DMS114 treated with DMSO at 0.1 percent for 48 hours (cell line): ENCODE measurements at regions not wholly inside any gene's neighbourhood (a gene's known extent, or its start where the extent isn't known, plus 50 kb on each side); places are given as distances from the start of the nearest gene placed in this dataset.
"Not testable (repeated sequence)": the region's sequence is repeated elsewhere in the genome, so short reads cannot be mapped to it uniquely, and the experiment has no call there.

Source experiments
- DNase-seq: peaks from one replicate; lab custom pipeline; 2025; ENCODE audit not compliant: unreplicated experiment; lab: John Stamatoyannopoulos, UW

- DNase-seq, result not testable (repeated sequence)
Measured at GRCh38 chr16:76716251-76716650, 439.1 kb downstream of the CNTNAP4 start.

- no peak for DNase-seq
Measured at GRCh38 chr16:76724181-76724580, 447.0 kb downstream of the CNTNAP4 start.

GRCh38 chr16:76729525-76729924, 452.3 kb downstream of the CNTNAP4 start:
- no peak for DNase-seq

DNA sequence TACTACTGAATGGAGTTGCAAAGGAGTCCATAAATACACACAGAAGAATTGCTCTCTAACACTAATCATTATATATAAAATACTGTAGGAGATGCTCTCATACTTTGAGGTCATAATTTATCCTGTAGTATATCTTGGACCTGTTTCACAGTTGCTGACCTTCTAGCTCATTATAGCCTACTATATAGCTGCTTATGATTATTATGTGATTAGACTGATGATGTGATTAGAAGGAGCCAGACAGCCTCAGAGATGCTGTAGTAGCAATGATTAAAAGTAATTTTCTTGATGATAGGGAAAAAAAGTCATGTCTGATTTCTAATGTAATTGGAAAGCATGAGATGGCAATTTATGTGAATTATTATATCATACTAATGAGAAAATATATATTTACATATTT, 455.7 kb downstream of the CNTNAP4 start:
- no peak for DNase-seq

DNA sequence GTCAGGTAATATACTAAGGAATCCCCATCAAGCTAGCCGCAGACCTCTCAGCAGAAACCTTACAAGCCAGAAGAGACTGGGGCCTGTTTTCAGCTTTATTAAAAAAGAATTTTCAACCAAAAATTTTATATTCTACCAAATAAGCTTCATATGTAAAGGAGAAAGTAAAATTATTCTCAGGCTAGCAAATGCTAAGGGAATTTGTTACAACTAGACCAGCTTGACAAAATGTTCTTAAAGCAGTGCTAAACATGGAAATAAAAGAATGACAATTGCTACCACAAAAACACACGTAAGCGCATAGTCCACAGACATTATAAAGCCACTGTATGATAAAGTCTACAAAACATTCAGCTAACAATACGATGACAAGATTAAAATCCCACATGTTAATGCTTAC, 449.4 kb upstream of the MON1B start:
- no peak for DNase-seq

DNA sequence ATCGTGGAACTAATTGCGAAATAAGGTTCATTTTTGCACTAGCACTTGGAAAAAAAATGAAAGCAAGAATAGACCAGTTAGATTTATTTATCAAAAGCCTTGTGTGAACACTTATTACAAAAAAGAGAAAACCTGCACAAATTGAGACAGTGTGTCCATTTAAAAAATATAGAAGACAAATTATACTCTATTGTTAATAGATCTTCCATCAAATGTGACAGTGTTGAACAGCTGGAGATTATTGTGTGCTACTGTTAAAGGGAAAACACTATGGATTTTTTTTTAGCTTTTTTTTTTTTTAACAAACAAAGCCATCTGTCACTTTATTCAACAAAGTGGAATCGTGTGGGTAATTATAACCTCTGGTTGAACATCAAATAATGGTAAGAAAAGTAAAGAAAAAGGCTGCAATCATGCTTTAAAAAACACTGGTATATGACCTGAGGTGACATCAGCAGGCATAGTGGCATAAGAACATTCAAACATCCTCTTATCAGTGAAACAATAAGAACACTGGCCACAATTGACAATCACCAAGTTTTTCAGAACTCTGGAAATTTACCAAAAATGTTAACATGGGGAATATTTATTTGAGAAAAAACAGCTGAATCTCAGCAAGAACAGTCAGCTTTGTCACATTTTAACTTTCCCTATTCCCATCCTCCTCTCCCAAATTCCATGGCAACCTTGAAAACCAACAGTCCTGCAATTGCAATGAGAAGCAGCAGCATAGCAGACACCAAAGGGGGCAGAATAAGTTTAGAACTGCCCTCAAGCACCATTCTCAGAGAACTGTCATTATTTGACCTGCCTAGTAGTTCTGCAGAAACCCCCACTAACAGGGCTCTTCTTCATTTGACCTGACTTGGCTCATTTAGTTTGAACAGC, 442.3 kb upstream of the MON1B start:
- DNase-seq, result no peak

- DNase-seq, result no peak
Measured at GRCh38 chr16:76749780-76750375, 441.1 kb upstream of the MON1B start.

DNA sequence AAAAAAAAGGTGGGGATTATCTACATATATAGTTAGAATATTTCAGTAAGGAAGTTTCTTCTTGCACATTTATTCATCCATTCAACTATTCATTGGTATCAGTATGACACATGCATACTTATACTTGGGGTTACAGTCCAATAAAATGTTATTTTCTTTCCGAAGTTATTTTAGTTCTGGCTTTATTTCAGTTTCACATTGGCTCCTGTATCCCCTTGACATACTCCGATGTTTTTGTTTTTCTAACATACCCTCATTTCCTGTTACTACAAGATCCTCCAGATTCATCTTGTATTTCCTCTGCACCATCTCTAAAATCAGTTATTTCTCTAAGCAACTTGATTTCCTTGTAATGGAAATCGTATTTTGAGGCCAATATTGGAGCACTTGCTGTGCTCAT, 435.5 kb upstream of the MON1B start:
- no peak for DNase-seq

GRCh38 chr16:76756423-76756822, 434.6 kb upstream of the MON1B start:
- DNase-seq, result no peak

DNA sequence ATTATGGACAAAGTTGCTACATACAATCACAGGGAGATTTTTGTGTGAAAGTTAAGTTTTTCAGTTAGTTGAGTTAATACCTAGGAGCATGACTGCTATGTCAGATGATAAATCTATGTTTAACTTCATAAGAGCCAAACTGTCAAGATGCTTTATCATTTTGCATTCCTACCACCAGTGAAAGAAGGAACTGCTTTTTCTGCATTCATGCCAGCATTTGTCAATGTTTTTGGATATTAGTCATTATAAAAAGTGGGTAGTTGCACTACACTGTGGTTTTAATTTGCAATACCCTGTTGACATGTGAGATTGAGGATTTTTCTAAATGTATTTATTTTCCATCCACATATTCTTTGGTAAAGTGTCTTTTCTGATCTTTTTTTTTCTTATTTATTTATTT, 434.0 kb upstream of the MON1B start:
- DNase-seq, result no peak

GRCh38 chr16:76766538-76766937, 424.5 kb upstream of the MON1B start:
- DNase-seq, result no peak

- no peak for DNase-seq
Measured at GRCh38 chr16:76768316-76768715, 422.7 kb upstream of the MON1B start.

DNA sequence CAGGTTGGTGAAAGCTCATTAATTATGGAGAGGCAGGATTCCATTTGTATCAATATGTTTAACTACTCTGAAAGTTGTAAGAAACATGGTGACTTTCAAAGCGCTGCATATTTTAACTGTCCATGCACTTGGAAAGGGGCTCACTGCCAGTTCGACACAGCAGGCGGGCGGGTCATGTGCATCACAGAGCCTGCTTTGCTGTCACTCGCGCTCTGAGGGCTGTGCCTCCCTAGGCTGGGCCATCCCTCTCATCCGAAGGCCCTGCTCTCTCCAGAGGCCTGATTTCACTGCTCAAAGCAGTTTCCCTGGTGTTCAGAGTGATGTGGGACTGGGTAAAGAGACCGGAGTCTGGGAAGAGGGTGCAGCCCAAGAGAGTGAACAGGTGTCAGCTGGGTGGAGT, 422.0 kb upstream of the MON1B start:
- DNase-seq, result no peak

DNA sequence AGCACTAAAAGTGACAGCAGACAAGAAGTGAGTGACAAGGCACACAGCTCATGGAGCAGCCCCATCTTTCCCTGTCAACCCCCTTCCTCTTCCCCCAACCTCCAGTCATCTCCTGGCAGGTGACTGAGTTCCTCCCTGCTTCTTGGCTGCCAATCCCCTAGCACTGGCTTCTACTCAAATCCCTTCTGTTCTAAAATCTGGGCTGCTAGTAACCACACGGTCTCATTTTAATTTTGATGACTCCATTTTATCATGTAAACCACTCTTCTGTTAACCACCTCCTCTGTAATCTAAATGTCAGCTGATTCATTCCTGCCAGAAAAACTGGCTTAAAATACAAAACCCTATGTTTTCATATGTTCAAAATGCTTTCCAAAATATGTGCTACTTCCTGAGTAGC, 419.8 kb upstream of the MON1B start:
- DNase-seq, result no peak

DNA sequence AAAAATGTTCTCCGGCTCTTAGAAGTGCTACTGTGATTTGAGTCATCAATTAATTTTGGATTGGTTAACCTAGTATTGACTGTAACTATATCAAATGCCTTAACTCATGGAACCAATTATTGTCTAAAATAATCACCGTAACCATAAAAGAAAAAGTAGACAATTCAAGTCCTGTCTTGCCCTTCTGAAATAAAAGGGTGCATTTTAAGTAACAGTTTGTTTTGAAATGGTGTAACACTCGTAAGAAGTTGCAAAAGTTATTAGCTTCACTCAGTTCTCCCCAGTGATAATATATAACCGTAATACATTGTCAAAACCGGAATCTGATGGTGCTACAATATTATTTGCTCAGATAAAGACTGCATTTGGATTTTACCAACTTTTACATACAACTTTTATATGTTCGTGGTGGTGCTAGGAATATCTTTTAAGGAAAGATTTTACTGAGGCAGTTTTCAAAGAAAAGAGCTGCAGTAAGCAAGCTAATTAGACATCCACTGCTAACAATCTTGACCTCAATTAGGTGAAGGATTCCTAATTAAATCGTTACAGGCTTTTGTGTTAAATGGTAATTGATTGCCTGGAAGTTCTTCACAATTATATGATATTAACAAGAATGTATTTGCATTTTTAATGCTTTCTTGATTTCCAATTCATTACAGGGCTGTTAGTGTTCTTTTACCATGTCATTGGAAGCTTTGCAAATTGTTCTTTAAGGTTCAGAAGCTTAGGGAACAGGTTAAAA, 413.1 kb upstream of the MON1B start:
- no peak for DNase-seq

DNA sequence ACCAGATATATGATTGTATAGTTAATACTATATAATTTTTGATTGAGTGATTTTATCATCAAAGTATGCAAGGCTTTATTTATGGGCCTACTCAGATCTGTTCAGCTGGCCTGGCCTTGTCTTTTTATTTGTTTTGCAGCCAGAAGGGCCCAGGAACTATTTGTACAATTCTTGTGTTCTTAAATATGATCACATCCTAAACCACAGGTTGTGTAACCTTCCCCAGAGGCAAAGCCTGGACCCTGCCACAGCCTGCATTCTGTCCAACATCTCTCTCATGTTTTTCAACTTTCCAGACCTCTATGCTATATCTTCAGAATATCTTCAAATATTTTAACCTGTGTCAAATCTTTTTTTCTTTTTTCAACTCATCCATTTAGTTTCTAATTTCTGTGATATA, 410.4 kb upstream of the MON1B start:
- no peak for DNase-seq

DNA sequence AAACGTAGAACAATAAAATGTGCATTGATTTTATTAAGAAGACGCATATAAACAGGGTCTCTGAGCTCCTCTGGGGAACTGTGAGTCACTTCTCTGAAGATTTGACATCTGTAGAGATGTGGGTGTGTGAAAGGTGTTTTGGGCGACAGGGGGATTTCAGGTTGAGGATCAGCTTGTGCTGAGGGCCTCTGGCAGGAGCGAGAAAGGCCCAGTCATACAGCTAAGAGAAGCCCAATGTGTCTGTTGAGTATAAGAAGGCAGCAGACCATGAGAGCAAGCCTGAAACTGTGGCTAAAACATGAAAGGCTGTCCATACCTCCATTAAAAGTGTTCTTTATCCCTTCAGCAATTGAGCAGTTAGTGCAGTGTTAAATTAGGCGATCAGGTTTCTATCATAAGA, 406.5 kb upstream of the MON1B start:
- no peak for DNase-seq

DNA sequence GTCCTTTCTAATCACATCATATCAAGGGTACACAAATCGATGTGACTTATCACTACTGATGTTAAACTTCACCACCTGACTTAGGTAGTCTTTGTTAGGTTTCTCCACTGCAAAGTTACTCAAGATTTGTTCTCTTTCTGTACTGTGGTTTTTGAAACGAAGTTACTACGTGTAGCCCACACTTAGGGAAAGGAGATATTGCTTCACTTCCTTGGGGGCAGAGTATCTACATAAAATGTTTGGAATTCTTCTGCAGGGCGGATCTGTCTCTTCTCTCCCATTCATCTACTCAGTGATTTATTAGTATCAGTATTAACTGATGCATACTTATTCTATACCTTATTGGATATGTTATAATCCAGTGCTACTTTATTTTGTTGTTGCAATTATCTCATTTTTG, 403.6 kb upstream of the MON1B start:
- DNase-seq, result no peak

DNA sequence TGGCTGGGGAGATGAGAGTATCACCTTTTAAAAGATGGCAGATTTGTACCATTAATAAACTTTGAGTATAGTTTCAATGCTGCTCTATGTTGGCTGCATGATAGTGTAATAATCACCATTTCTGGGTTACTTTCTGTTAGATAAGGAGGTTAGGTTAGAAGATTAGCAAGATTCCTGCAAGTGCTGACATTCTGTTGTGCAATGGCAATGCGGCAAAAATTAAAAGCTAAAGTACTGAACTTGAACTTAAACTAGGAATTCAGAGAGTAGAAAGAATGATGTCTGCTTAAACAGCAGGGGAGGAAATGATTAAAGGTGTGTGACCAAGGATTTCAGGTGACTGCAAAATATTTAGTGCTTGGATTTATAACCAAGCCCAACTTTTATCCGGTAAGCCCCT, 399.8 kb upstream of the MON1B start:
- DNase-seq, result no peak

- no peak for DNase-seq
Measured at GRCh38 chr16:76796416-76796815, 394.6 kb upstream of the MON1B start.

GRCh38 chr16:76796978-76797377, 394.0 kb upstream of the MON1B start:
- no peak for DNase-seq

GRCh38 chr16:76797457-76797856, 393.5 kb upstream of the MON1B start:
- no peak for DNase-seq
